Lower lobe of right lung (tissue), 2 donors: ENCODE measurements at regions not wholly inside any gene's neighbourhood (a gene's known extent, or its start where the extent isn't known, plus 50 kb on each side); places are given as distances from the start of the nearest gene placed in this dataset.

Experiments used
- ATAC-seq, 2 donors: fragments of 200-7000 bp; cut with Tn5 transposase; one replicate each; pipeline ENCODE4 v1.9.1; 2020 to 2022; ENCODE audit warnings: mild to moderate bottlenecking in 2 of 2, moderate library complexity in 2 of 2
- DNase-seq: peaks from one replicate; pipeline ENCODE4 v3.0.0-alpha.2; 2020
- H3K27ac ChIP-seq: fragments of 200-600 bp; one replicate; pipeline ENCODE4 v1.8.0; 2022
- H3K27me3 ChIP-seq: fragments of 200-600 bp; one replicate; pipeline ENCODE4 v1.8.0; 2022; ENCODE audit warnings: low read depth
- H3K36me3 ChIP-seq: fragments of 200-600 bp; one replicate; pipeline ENCODE4 v1.8.0; 2022; ENCODE audit warnings: mild to moderate bottlenecking
- H3K4me1 ChIP-seq: fragments of 200-600 bp; one replicate; pipeline ENCODE4 v1.8.0; 2022
- H3K4me3 ChIP-seq: fragments of 200-600 bp; one replicate; pipeline ENCODE4 v1.8.0; 2022; ENCODE audit warnings: mild to moderate bottlenecking
- H3K9me3 ChIP-seq: fragments of 200-600 bp; one replicate; pipeline ENCODE4 v1.8.0; 2022
- intact Hi-C: fragments of 100-400 bp; cut with DNase I; formaldehyde crosslinking; loops from one replicate; pipeline ENCODE4 v1.11.0; 2022
- TF ChIP-seq, protein P1 (sequence below): fragments of 200-600 bp; IDR thresholded peaks from one replicate; pipeline ENCODE4 v1.8.0; 2022; ENCODE audit warnings: antibody characterized with exemption, mild to moderate bottlenecking
- donor health status: DM: no; HTN: yes; CAD: no; lungs with severe emphysema.

DNA sequence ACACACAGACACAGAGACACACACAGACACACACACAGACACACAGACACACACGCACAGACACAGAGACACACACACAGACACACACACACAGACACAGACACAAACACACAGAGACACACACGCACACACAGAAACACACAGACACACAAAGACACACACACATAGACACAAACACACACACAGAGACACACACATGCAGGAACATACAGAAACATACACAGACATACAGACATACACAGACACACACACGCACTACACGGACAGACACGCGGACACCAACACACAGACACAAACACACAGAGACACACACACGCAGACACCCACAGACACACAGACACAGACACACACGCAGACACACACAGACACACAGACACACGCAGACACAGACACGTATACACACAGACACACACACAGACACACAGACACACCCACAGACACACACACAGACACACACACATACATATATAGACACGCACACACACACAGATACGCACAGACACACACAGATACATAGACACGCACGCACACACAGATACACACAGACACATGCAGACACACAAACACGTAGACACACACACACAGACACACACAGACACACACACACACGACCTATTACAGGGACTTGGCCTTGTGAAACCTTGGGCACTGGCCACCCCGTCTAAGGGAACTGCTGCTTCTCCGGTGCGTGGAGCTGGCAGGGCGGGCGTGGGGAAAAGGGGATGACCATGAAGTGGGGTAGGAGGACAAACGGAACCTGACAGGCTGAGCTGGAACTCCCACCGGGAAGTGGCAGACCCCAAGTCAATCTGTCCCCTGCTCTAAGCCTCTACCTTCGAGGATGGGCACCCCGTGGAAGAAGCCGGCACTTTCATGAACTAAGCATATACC, 211.4 kb downstream of the TFCP2L1 start:
- no peaks in the 10 kb centered on the region for H3K36me3 ChIP-seq
- TF ChIP-seq, protein P1, sequence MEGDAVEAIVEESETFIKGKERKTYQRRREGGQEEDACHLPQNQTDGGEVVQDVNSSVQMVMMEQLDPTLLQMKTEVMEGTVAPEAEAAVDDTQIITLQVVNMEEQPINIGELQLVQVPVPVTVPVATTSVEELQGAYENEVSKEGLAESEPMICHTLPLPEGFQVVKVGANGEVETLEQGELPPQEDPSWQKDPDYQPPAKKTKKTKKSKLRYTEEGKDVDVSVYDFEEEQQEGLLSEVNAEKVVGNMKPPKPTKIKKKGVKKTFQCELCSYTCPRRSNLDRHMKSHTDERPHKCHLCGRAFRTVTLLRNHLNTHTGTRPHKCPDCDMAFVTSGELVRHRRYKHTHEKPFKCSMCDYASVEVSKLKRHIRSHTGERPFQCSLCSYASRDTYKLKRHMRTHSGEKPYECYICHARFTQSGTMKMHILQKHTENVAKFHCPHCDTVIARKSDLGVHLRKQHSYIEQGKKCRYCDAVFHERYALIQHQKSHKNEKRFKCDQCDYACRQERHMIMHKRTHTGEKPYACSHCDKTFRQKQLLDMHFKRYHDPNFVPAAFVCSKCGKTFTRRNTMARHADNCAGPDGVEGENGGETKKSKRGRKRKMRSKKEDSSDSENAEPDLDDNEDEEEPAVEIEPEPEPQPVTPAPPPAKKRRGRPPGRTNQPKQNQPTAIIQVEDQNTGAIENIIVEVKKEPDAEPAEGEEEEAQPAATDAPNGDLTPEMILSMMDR = no peak
- H3K4me3 ChIP-seq = no peak overlapping the region
- no peak overlapping the region for H3K27ac ChIP-seq
- intact Hi-C loops = no loop called here
- H3K9me3 ChIP-seq = no peaks in the 10 kb centered on the region
- H3K27me3 ChIP-seq = peaks cover 48% of the 10 kb centered on the region
- no peaks in the 10 kb centered on the region for H3K4me1 ChIP-seq
- DNase-seq = no peak
- no peak for ATAC-seq

DNA sequence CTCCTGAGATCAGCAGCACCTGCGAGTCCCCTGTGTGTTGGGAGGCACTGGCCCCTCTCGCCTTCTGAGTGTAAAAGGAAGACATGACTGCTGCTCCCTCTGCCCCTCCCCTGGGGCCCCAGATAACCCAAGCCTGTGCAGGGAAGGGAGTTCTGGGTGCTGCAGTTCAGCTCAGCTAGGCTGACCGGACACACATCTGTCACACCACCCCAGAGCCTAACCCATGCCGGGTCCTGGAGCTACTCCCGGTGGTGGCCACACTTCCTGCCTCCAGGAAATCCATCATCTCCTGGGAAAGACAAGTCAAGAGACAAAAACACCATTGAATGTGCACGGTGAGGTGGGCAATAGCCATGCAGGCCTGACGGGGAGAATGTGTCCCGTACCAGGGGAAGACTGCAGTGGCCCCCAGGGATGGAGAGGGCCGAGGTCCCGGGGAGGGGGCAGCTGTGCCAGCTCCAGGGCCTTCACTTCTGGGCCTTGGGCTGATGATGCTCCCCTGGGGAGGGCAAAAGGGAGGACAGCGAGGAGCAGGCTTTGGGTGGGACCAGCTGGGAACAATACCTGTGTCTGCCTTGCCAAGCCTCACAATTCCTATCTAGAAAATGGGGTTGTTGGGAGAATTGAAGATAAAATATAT, 210.6 kb downstream of the TFCP2L1 start:
- Histone ChIP-seq H3K36me3 (no peaks in the 10 kb centered on the region), H3K4me1 (no peaks in the 10 kb centered on the region), H3K27ac (no peak overlapping the region), H3K9me3 (no peaks in the 10 kb centered on the region), H3K4me3 (no peak overlapping the region), H3K27me3 (peaks cover 48% of the 10 kb centered on the region)
- DNase-seq (no peak), ATAC-seq (no peak)
- intact Hi-C loops = no loop called here
- TF ChIP-seq, protein P1 = no peak

DNA sequence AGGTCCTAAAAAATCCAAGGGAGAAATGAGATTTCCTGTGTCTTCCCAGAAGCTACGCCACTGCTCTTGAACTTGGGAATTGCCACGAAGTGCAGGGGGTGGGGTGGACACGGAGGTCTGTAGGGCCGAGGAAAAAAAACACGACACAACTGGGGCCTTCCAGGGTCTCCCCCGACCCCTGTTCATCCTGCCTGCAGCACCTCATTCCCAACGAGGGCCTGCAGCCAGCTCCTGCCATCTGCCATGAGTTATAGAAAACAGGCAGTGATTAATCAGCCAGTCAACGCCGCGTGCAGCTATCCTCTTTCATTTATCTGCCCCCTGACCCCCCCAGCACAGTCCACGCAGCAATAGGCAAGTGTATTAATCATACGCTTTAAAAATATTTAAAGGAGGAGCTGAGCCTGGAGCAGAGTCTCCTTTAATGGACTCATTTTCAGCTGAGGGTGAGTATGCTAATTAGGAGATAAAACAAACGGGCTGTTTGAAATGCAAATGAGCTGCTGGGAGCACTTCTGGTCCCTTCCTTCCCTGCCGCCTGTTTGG, 209.9 kb downstream of the TFCP2L1 start:
- H3K36me3 ChIP-seq = no peaks in the 10 kb centered on the region
- intact Hi-C loops = loop anchor here (5.0 kb wide), 1 partner anchor 378 kb away; no protein-coding TSS in a partner anchor
- no peaks in the 10 kb centered on the region for H3K9me3 ChIP-seq
- H3K4me3 ChIP-seq = no peak overlapping the region
- no peak overlapping the region for H3K27ac ChIP-seq
- H3K27me3 ChIP-seq = peaks cover 48% of the 10 kb centered on the region
- TF ChIP-seq, protein P1 = no peak
- ATAC-seq = peak in 1 of 2 donors; percentile 38
- no peak for DNase-seq
- no peaks in the 10 kb centered on the region for H3K4me1 ChIP-seq

- no peaks in the 10 kb centered on the region for H3K4me1 ChIP-seq
- no peak overlapping the region for H3K27ac ChIP-seq
- TF ChIP-seq, protein P1 = no peak
- H3K4me3 ChIP-seq = no peak overlapping the region
- ATAC-seq (no peak), DNase-seq (no peak)
- intact Hi-C loops = loop anchor here (5.0 kb wide), 1 partner anchor 379 kb away; no protein-coding TSS in a partner anchor
- H3K27me3 ChIP-seq = peaks cover 46% of the 10 kb centered on the region
- no peaks in the 10 kb centered on the region for H3K36me3 ChIP-seq
- H3K9me3 ChIP-seq = no peaks in the 10 kb centered on the region
Measured at GRCh38 chr2:121075641-121076497, 209.1 kb downstream of the TFCP2L1 start.

- ATAC-seq = no peak
- intact Hi-C loops = loop anchor here (5.0 kb wide), 1 partner anchor 379 kb away; no protein-coding TSS in a partner anchor
Measured at GRCh38 chr2:121076498-121076820, 208.5 kb downstream of the TFCP2L1 start.

More at GRCh38 chr2:121076498-121076820, 208.5 kb downstream of the TFCP2L1 start:
- Histone ChIP-seq H3K4me1 (no peaks in the 10 kb centered on the region), H3K4me3 (no peak overlapping the region), H3K36me3 (no peaks in the 10 kb centered on the region), H3K27me3 (peaks cover 46% of the 10 kb centered on the region), H3K9me3 (no peaks in the 10 kb centered on the region), H3K27ac (no peak overlapping the region)
- TF ChIP-seq, protein P1 = no peak
- no peak for DNase-seq
